Liver (tissue), 8 donors: ENCODE measurements at regions not wholly inside any gene's neighbourhood (a gene's known extent, or its start where the extent isn't known, plus 50 kb on each side); places are given as distances from the start of the nearest gene placed in this dataset.

Source experiments
- DNase-seq: peaks from one replicate; pipeline ENCODE4 v3.0.0-alpha.2; 2017; ENCODE audit warnings: low spot score
- H3K27ac ChIP-seq, 2 donors: one replicate each; pipeline ENCODE4 v1.7.0; 2013; ENCODE audit warnings: inconsistent platforms in 2 of 2, low read length in 2 of 2, control low read depth in 1 of 2, low read depth in 1 of 2, mild to moderate bottlenecking in 1 of 2
- H3K27me3 ChIP-seq, 4 donors: one replicate each; pipeline versions ENCODE4 v1.6.1 to v1.7.0; 2013; ENCODE audit warnings: low read length in 3 of 4, inconsistent platforms in 1 of 4, mild to moderate bottlenecking in 1 of 4, moderate library complexity in 1 of 4; ENCODE audit not compliant: control insufficient read depth in 4 of 4, insufficient read depth in 4 of 4
- H3K36me3 ChIP-seq, 4 donors: one replicate each; pipeline versions ENCODE4 v1.6.1 to v1.7.0; 2013; ENCODE audit warnings: low read length in 3 of 4, mild to moderate bottlenecking in 3 of 4, low read depth in 1 of 4, moderate library complexity in 1 of 4; ENCODE audit not compliant: control insufficient read depth in 4 of 4, insufficient read depth in 3 of 4
- H3K4me1 ChIP-seq, 4 donors: one replicate each; pipeline versions ENCODE4 v1.6.1 to v1.7.0; 2013; ENCODE audit warnings: low read length in 3 of 4, mild to moderate bottlenecking in 3 of 4, moderate library complexity in 1 of 4; ENCODE audit not compliant: control insufficient read depth in 4 of 4, insufficient read depth in 4 of 4
- H3K4me3 ChIP-seq, 3 donors: one replicate each; pipeline versions ENCODE4 v1.6.1 to v1.7.0; 2013; ENCODE audit warnings: low read length in 3 of 3, control low read depth in 1 of 3, low read depth in 1 of 3, mild to moderate bottlenecking in 1 of 3
- H3K9ac ChIP-seq, 2 donors: one replicate each; pipeline ENCODE4 v1.7.0; 2013; ENCODE audit warnings: low read length in 2 of 2, mild to moderate bottlenecking in 2 of 2, moderate library complexity in 2 of 2, control low read depth in 1 of 2, low read depth in 1 of 2
- H3K9me3 ChIP-seq, 4 donors: one replicate each; pipeline versions ENCODE4 v1.6.1 to v1.7.0; 2013; ENCODE audit warnings: low read length in 3 of 4; ENCODE audit not compliant: control insufficient read depth in 4 of 4
- ATF3 ChIP-seq: IDR thresholded peaks from 2 replicates; pipeline ENCODE4 v1.6.1; 2016; ENCODE audit warnings: antibody characterized with exemption
- CTCF ChIP-seq: fragments of 150-350 bp; IDR thresholded peaks from 2 replicates; pipeline ENCODE4 v1.5.1; 2017; ENCODE audit warnings: improper control_type of control experiment, low read depth, low read length; ENCODE audit not compliant: missing input control
- EGR1 ChIP-seq, 2 donors: IDR thresholded peaks; 2 replicates each; pipeline ENCODE4 v1.6.1; 2016 to 2018; ENCODE audit warnings: antibody characterized with exemption in 2 of 2, low read depth in 2 of 2
- FOXA1 ChIP-seq: IDR thresholded peaks from 2 replicates; pipeline ENCODE4 v1.6.1; 2016; ENCODE audit warnings: antibody characterized with exemption
- FOXA2 ChIP-seq: IDR thresholded peaks from 2 replicates; pipeline ENCODE4 v1.6.1; 2016; ENCODE audit warnings: antibody characterized with exemption
- GABPA ChIP-seq, 2 donors: IDR thresholded peaks in 1 of 2; conservative IDR thresholded peaks in 1 of 2; 2 replicates each; pipeline ENCODE4 v1.6.1; 2016; ENCODE audit warnings: antibody characterized with exemption in 2 of 2, mild to moderate bottlenecking in 1 of 2, moderate library complexity in 1 of 2
- HNF4A ChIP-seq, 2 donors: conservative IDR thresholded peaks; 2 replicates each; pipeline ENCODE4 v1.6.1; 2016; ENCODE audit warnings: antibody characterized with exemption in 2 of 2, mild to moderate bottlenecking in 2 of 2
- HNF4G ChIP-seq: IDR thresholded peaks from 2 replicates; pipeline ENCODE4 v1.6.1; 2016; ENCODE audit warnings: antibody characterized with exemption
- MAX ChIP-seq: IDR thresholded peaks from 2 replicates; pipeline ENCODE4 v1.6.1; 2016; ENCODE audit warnings: antibody characterized with exemption
- NR2F2 ChIP-seq: IDR thresholded peaks from 2 replicates; pipeline ENCODE4 v1.6.1; 2016; ENCODE audit warnings: antibody characterized with exemption
- RAD21 ChIP-seq, 2 donors: IDR thresholded peaks; 2 replicates each; pipeline ENCODE4 v1.6.1; 2016; ENCODE audit warnings: antibody characterized with exemption in 2 of 2, mild to moderate bottlenecking in 2 of 2
- REST ChIP-seq: IDR thresholded peaks from 2 replicates; pipeline ENCODE4 v1.6.1; 2016; ENCODE audit warnings: antibody characterized with exemption, mild to moderate bottlenecking
- RXRA ChIP-seq, 2 donors: IDR thresholded peaks; 2 replicates each; pipeline ENCODE4 v1.6.1; 2017 to 2018; ENCODE audit warnings: antibody characterized with exemption in 2 of 2, mild to moderate bottlenecking in 1 of 2
- SP1 ChIP-seq: IDR thresholded peaks from 2 replicates; pipeline ENCODE4 v1.6.1; 2018; ENCODE audit warnings: antibody characterized with exemption, mild to moderate bottlenecking
- TAF1 ChIP-seq: conservative IDR thresholded peaks from 2 replicates; pipeline ENCODE4 v1.6.1; 2016; ENCODE audit warnings: antibody characterized with exemption, mild to moderate bottlenecking
- YY1 ChIP-seq: IDR thresholded peaks from 2 replicates; pipeline ENCODE4 v1.6.1; 2016; ENCODE audit warnings: antibody characterized with exemption, mild to moderate bottlenecking
- ZBTB33 ChIP-seq: IDR thresholded peaks from 2 replicates; pipeline ENCODE4 v1.6.1; 2016; ENCODE audit warnings: antibody characterized with exemption
- WGBS: extraction: QIAGEN DNeasy Blood & Tissue Kit; methylation state at CpG from one replicate; pipeline ENCODE4 v1.1.7; 2013; 5-methylcytosine and 5-hydroxymethylcytosine counted together
- donor health status: healthy.
- donor health status: healthy.
- donor health status: healthy.
- donor health status: healthy.
- donor health status: healthy.

GRCh38 chr2:212816267-212816666, 277.7 kb upstream of the ERBB4 start:
- Histone ChIP-seq H3K27me3 (no peaks in the 10 kb centered on the region), H3K4me1 (no peaks in the 10 kb centered on the region), H3K4me3 (no peak overlapping the region), H3K27ac (no peak overlapping the region), H3K9me3 (no peaks in the 10 kb centered on the region), H3K9ac (no peak overlapping the region), H3K36me3 (no peaks in the 10 kb centered on the region)
- DNase-seq: no peak
- WGBS: 58% methylated on average over 2 of the region's 2 CpGs
- TF ChIP-seq SP1 (no peak), MAX (no peak), HNF4G (no peak), EGR1 (IDR thresholded peaks at IDR 0.05; ENCODE audit: low read depth in 2 of 2) (no peak)

GRCh38 chr2:212815453-212815852, 276.9 kb upstream of the ERBB4 start:
- 70% methylated on average over 5 of the region's 5 CpGs for WGBS
- TF ChIP-seq MAX (no peak), FOXA2 (no peak), NR2F2 (no peak), TAF1 (no peak), HNF4G (no peak), ZBTB33 (no peak), GABPA (IDR thresholded peaks at IDR 0.05 in 1 of 2, conservative IDR thresholded peaks at IDR 0.05 in 1 of 2) (no peak), FOXA1 (no peak), REST (no peak), ATF3 (no peak), CTCF (no peak), RXRA (IDR thresholded peaks at IDR 0.05) (no peak), HNF4A (conservative IDR thresholded peaks at IDR 0.05) (no peak), EGR1 (IDR thresholded peaks at IDR 0.05; ENCODE audit: low read depth in 2 of 2) (no peak), RAD21 (IDR thresholded peaks at IDR 0.05) (no peak), YY1 (no peak), SP1 (no peak)
- H3K4me3 ChIP-seq: no peak overlapping the region
- no peaks in the 10 kb centered on the region for H3K36me3 ChIP-seq
- no peak for DNase-seq
- H3K27me3 ChIP-seq: no peaks in the 10 kb centered on the region
- H3K9ac ChIP-seq: no peak overlapping the region
- H3K4me1 ChIP-seq: no peaks in the 10 kb centered on the region
- no peaks in the 10 kb centered on the region for H3K9me3 ChIP-seq
- no peak overlapping the region for H3K27ac ChIP-seq
